ENCODE measurements at regions not wholly inside any gene's neighbourhood (a gene's known extent, or its start where the extent isn't known, plus 50 kb on each side); places are given as distances from the start of the nearest gene placed in this dataset.

DNA sequence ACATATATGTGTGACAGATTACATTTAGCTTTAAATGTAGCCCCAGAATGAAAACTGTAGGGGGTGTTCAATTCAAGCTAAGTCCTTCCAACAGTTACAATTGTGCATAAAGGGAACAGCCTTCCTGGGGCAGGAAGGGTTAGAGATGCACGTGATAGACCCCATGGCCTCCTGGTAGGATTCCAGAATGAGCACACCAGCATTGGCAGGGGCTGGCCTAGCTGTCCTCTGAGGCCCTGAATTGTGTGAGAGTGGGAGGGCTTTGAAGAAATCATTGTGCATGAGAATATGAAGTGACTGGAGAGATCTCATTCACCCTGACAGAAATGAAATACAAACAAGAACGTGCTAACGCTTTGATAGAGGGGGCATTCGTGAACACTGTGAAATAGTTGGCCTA, 663.8 kb upstream of the KLF4 start:
- intact Hi-C loops (cut with micrococcal nuclease) = no loop called here
- Mint-ChIP-seq H3K4me3 (no peak overlapping the region), H3K9me3 (ENCODE audit: insufficient read depth) (no peaks in the 10 kb centered on the region), H3K27me3 (no peaks in the 10 kb centered on the region), H3K27ac (no peak overlapping the region), H3K4me1 (no peaks in the 10 kb centered on the region)
- Histone ChIP-seq H3K4me3 (ENCODE audit: control extremely low read depth in 1 of 5, extremely low read depth in 1 of 5, insufficient read depth in 1 of 5, low read depth in 2 of 5, low read length in 4 of 5) (no peak overlapping the region), H3K27me3 (replicated peaks in 1 of 4; ENCODE audit: control extremely low read depth in 1 of 4, control insufficient read depth in 3 of 4, insufficient read depth in 4 of 4, low read length in 3 of 4) (no peaks in the 10 kb centered on the region), H2AFZ (ENCODE audit: insufficient read depth, low read depth, low read length, poor library complexity, severe bottlenecking) (no peak overlapping the region), H3K36me3 (replicated peaks in 1 of 2; ENCODE audit: control extremely low read depth in 1 of 2, control insufficient read depth in 1 of 2, extremely low read depth in 1 of 2, insufficient read depth in 2 of 2, low read length in 1 of 2) (no peaks in the 10 kb centered on the region), H3K4me2 (replicated peaks; ENCODE audit: low read depth, low read length, poor library complexity, severe bottlenecking) (no peak overlapping the region), H3K27ac (ENCODE audit: low read length in 2 of 2) (no peak overlapping the region), H3K79me2 (ENCODE audit: control insufficient read depth, insufficient read depth, low read length) (no peaks in the 10 kb centered on the region), H3K4me1 (ENCODE audit: control insufficient read depth in 2 of 2, insufficient read depth in 2 of 2, low read length in 2 of 2) (no peaks in the 10 kb centered on the region), H3K9me3 (ENCODE audit: control extremely low read depth in 1 of 3, control insufficient read depth in 2 of 3, insufficient read depth in 1 of 3, low read length in 2 of 3) (no peaks in the 10 kb centered on the region), H4K20me1 (ENCODE audit: control insufficient read depth, insufficient read depth, low read length, poor library complexity, severe bottlenecking) (no peaks in the 10 kb centered on the region), H3K9ac (ENCODE audit: low read length) (no peak overlapping the region)
- TF ChIP-seq EZH2 (IDR thresholded peaks at IDR 0.05; ENCODE audit: borderline replicate concordance, insufficient read depth, low read depth, low read length, poor library complexity, severe bottlenecking) = no peak
- TF ChIP-seq, protein P1, sequence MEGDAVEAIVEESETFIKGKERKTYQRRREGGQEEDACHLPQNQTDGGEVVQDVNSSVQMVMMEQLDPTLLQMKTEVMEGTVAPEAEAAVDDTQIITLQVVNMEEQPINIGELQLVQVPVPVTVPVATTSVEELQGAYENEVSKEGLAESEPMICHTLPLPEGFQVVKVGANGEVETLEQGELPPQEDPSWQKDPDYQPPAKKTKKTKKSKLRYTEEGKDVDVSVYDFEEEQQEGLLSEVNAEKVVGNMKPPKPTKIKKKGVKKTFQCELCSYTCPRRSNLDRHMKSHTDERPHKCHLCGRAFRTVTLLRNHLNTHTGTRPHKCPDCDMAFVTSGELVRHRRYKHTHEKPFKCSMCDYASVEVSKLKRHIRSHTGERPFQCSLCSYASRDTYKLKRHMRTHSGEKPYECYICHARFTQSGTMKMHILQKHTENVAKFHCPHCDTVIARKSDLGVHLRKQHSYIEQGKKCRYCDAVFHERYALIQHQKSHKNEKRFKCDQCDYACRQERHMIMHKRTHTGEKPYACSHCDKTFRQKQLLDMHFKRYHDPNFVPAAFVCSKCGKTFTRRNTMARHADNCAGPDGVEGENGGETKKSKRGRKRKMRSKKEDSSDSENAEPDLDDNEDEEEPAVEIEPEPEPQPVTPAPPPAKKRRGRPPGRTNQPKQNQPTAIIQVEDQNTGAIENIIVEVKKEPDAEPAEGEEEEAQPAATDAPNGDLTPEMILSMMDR (IDR thresholded peaks at IDR 0.05) = no peak
- POLR2A ChIA-PET = no interaction called here
- 86% methylated on average over 1 of the region's 4 CpGs for WGBS (ENCODE audit: insufficient coverage)
- CTCF ChIA-PET = no interaction called here
- DNase-seq (no peak), ATAC-seq (ENCODE audit: low read depth) (no peak)

DNA sequence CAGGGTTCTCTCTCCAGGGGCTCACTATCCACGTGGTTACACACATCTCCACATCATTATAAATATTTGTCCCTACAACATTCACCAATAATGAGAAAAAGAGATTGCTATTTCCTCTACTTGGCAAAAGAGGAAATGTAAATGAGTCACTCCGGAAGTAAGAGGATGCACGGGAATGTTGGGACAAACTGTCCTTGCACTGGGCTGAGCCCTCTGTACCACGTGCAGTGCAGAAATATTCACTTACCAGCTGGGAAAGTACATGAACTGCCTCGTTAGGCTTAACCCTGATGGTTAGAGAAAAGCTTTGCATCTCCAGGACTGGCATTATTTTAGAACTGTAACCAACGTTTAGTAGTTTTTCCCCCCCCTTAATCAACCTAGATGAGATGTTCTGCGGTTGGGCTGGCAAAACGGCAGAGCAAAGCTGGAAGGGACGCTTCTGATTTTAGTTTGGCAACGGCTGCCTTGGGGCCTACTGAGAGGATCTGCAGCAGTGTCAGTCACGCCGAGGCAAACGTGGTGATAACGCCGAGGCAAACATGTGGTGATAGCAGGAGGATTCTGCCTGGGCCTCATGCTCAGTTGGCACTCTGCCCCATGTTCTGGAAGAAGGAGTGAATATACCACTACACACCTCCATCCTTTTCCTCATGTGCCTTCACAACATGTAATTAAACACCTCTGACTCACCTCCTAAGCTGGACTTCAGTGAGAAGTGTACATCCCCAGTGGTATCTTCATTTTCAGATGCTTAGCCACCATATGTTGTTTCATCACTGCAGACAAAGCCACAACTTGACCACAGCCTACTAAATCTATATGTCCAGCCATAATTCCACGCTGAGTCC, 661.4 kb upstream of the KLF4 start:
- ATAC-seq (ENCODE audit: low read depth) = no peak
- Histone ChIP-seq H2AFZ (ENCODE audit: insufficient read depth, low read depth, low read length, poor library complexity, severe bottlenecking) (no peak overlapping the region), H3K4me3 (ENCODE audit: control extremely low read depth in 1 of 5, extremely low read depth in 1 of 5, insufficient read depth in 1 of 5, low read depth in 2 of 5, low read length in 4 of 5) (no peak overlapping the region), H3K9me3 (ENCODE audit: control extremely low read depth in 1 of 3, control insufficient read depth in 2 of 3, insufficient read depth in 1 of 3, low read length in 2 of 3) (peaks cover 0 to 3% (median 0%) of the 10 kb centered on the region in 3 donors), H3K79me2 (ENCODE audit: control insufficient read depth, insufficient read depth, low read length) (no peaks in the 10 kb centered on the region), H3K4me2 (replicated peaks; ENCODE audit: low read depth, low read length, poor library complexity, severe bottlenecking) (no peak overlapping the region), H3K36me3 (replicated peaks in 1 of 2; ENCODE audit: control extremely low read depth in 1 of 2, control insufficient read depth in 1 of 2, extremely low read depth in 1 of 2, insufficient read depth in 2 of 2, low read length in 1 of 2) (no peaks in the 10 kb centered on the region), H3K4me1 (ENCODE audit: control insufficient read depth in 2 of 2, insufficient read depth in 2 of 2, low read length in 2 of 2) (no peaks in the 10 kb centered on the region), H3K9ac (ENCODE audit: low read length) (no peak overlapping the region), H4K20me1 (ENCODE audit: control insufficient read depth, insufficient read depth, low read length, poor library complexity, severe bottlenecking) (no peaks in the 10 kb centered on the region), H3K27ac (ENCODE audit: low read length in 2 of 2) (no peak overlapping the region), H3K27me3 (replicated peaks in 1 of 4; ENCODE audit: control extremely low read depth in 1 of 4, control insufficient read depth in 3 of 4, insufficient read depth in 4 of 4, low read length in 3 of 4) (no peaks in the 10 kb centered on the region)
- H3K27me3 Mint-ChIP-seq = peaks cover 4% of the 10 kb centered on the region
- H3K27ac Mint-ChIP-seq = no peak overlapping the region
- TF ChIP-seq, protein P1 (IDR thresholded peaks at IDR 0.05) = no peak
- no peak for TF ChIP-seq EZH2 (IDR thresholded peaks at IDR 0.05; ENCODE audit: borderline replicate concordance, insufficient read depth, low read depth, low read length, poor library complexity, severe bottlenecking)
- ChIA-PET POLR2A (no interaction called here), CTCF (interaction anchor here (0.5 kb wide), 1 partner anchor 132 kb away, joined by 4 read pairs; no protein-coding TSS in a partner anchor)
- no peaks in the 10 kb centered on the region for H3K9me3 Mint-ChIP-seq (ENCODE audit: insufficient read depth)
- DNase-seq = no peak
- 86% methylated on average over 8 of the region's 16 CpGs for WGBS (ENCODE audit: insufficient coverage)
- no peaks in the 10 kb centered on the region for H3K4me1 Mint-ChIP-seq
- no peak overlapping the region for H3K4me3 Mint-ChIP-seq
- intact Hi-C loops (cut with micrococcal nuclease) = no loop called here

Measured in B cell (primary cell).